ENCODE measurements at regions not wholly inside any gene's neighbourhood (a gene's known extent, or its start where the extent isn't known, plus 50 kb on each side); places are given as distances from the start of the nearest gene placed in this dataset.

DNA sequence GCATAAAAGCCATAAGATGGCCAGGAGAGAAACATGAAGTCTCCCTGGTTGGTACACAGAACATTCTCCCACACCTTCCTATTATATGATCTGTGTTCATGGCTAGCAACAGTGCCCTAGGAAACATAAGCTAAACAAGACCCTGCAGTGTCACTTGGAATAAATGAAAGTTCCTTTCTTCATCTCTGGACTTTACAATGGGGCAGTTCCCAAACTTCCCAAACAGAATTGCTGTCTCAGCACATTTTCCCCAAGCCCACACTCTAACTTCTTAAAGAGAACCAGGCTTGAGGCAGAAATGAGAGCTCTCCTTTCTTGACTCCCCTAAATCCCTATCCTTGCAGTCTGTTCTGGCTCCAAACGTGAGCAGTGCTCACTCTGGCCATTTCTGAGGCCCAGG is 173.2 kb upstream of the CREB1 start:
- Histone ChIP-seq H3K9me2 (replicated peaks; ENCODE audit: insufficient read depth) (no peaks in the 10 kb centered on the region), H3K27ac (no peak overlapping the region), H3K36me3 (replicated peaks; ENCODE audit: insufficient read depth, low read depth) (no peaks in the 10 kb centered on the region), H3K27me3 (no peaks in the 10 kb centered on the region), H2AFZ (no peak overlapping the region), H3K4me3 (no peak overlapping the region), H3K4me1 (ENCODE audit: insufficient read depth) (no peaks in the 10 kb centered on the region), H3K9me3 (ENCODE audit: low read depth) (no peaks in the 10 kb centered on the region), H4K20me1 (ENCODE audit: insufficient read depth, poor library complexity, severe bottlenecking) (no peaks in the 10 kb centered on the region), H3K4me2 (no peak overlapping the region), H3K79me2 (no peaks in the 10 kb centered on the region)
- TF ChIP-seq EZH2 (IDR thresholded peaks at IDR 0.05; ENCODE audit: borderline replicate concordance) (no peak), EZH2phosphoT487 (IDR thresholded peaks at IDR 0.05; ENCODE audit: low read depth, severe bottlenecking, unreplicated experiment) (no peak)
- TF ChIP-seq, protein P1, sequence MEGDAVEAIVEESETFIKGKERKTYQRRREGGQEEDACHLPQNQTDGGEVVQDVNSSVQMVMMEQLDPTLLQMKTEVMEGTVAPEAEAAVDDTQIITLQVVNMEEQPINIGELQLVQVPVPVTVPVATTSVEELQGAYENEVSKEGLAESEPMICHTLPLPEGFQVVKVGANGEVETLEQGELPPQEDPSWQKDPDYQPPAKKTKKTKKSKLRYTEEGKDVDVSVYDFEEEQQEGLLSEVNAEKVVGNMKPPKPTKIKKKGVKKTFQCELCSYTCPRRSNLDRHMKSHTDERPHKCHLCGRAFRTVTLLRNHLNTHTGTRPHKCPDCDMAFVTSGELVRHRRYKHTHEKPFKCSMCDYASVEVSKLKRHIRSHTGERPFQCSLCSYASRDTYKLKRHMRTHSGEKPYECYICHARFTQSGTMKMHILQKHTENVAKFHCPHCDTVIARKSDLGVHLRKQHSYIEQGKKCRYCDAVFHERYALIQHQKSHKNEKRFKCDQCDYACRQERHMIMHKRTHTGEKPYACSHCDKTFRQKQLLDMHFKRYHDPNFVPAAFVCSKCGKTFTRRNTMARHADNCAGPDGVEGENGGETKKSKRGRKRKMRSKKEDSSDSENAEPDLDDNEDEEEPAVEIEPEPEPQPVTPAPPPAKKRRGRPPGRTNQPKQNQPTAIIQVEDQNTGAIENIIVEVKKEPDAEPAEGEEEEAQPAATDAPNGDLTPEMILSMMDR (IDR thresholded peaks at IDR 0.05; ENCODE audit: poor library complexity) = no peak
- WGBS (ENCODE audit: low lambda C conversion rate, missing lambda C conversion rate) = 74% methylated on average over 1 of the region's 1 CpG
- no peak for DNase-seq (ENCODE audit: low spot score)

DNA sequence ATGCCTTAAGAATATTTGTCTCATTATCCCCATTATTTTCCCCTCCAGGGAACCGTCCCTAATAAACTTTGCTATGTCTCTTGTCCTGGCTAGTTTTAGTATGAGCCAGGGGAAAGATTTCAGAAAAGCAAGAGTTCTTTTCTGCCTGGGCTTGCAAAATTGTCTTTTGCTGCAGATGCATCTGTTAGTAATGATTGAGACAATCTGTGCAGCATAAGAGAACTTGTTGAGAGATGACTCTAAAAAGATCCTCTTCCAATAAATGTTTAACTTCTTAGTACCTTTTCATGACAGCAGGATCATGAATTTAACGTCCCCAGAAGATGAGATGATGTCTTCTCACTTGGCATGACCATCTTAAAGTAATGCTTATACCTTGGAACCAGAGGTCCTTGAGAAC is 172.5 kb upstream of the CREB1 start:
- no peak for DNase-seq (ENCODE audit: low spot score)
- Histone ChIP-seq H3K9me3 (ENCODE audit: low read depth) (no peaks in the 10 kb centered on the region), H3K36me3 (replicated peaks; ENCODE audit: insufficient read depth, low read depth) (no peaks in the 10 kb centered on the region), H3K4me2 (no peak overlapping the region), H3K27me3 (no peaks in the 10 kb centered on the region), H3K4me1 (ENCODE audit: insufficient read depth) (no peaks in the 10 kb centered on the region), H2AFZ (no peak overlapping the region), H3K79me2 (no peaks in the 10 kb centered on the region), H4K20me1 (ENCODE audit: insufficient read depth, poor library complexity, severe bottlenecking) (no peaks in the 10 kb centered on the region), H3K27ac (no peak overlapping the region), H3K9me2 (replicated peaks; ENCODE audit: insufficient read depth) (no peaks in the 10 kb centered on the region), H3K4me3 (no peak overlapping the region)
- WGBS (ENCODE audit: low lambda C conversion rate, missing lambda C conversion rate) = 77% methylated on average over 2 of the region's 2 CpGs
- no peak for TF ChIP-seq EZH2phosphoT487 (IDR thresholded peaks at IDR 0.05; ENCODE audit: low read depth, severe bottlenecking, unreplicated experiment)
- TF ChIP-seq EZH2 (IDR thresholded peaks at IDR 0.05; ENCODE audit: borderline replicate concordance) = no peak
- TF ChIP-seq, protein P1 (IDR thresholded peaks at IDR 0.05; ENCODE audit: poor library complexity) = no peak

DNA sequence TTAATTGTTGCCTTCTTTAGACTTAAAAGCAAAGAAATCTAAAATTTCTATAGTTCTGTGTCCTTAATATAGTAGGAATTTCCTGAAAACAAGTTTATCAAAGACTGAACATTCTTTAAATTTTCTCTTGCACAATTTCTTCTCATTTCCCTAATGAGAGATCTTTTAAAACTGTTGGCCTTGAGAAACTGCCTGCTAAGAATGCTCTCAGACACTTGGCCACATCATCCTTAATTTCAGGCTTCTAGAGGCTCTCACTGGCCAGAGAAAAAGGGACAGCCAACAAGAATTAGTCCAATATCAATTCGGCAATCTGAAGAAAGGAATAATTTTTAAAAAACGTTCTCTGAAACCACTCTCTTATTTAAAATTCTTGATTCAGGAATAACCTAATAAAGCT is 167.0 kb upstream of the CREB1 start:
- Histone ChIP-seq H3K4me1 (ENCODE audit: insufficient read depth) (no peaks in the 10 kb centered on the region), H3K9me2 (replicated peaks; ENCODE audit: insufficient read depth) (no peaks in the 10 kb centered on the region), H3K9me3 (ENCODE audit: low read depth) (no peaks in the 10 kb centered on the region), H4K20me1 (ENCODE audit: insufficient read depth, poor library complexity, severe bottlenecking) (no peaks in the 10 kb centered on the region), H2AFZ (no peak overlapping the region), H3K27ac (no peak overlapping the region), H3K79me2 (no peaks in the 10 kb centered on the region), H3K36me3 (replicated peaks; ENCODE audit: insufficient read depth, low read depth) (no peaks in the 10 kb centered on the region), H3K27me3 (no peaks in the 10 kb centered on the region), H3K4me3 (no peak overlapping the region), H3K4me2 (no peak overlapping the region)
- DNase-seq (ENCODE audit: low spot score) = no peak
- no peak for TF ChIP-seq EZH2phosphoT487 (IDR thresholded peaks at IDR 0.05; ENCODE audit: low read depth, severe bottlenecking, unreplicated experiment)
- TF ChIP-seq, protein P1 (IDR thresholded peaks at IDR 0.05; ENCODE audit: poor library complexity) = no peak
- no peak for TF ChIP-seq EZH2 (IDR thresholded peaks at IDR 0.05; ENCODE audit: borderline replicate concordance)
- 80% methylated on average over 2 of the region's 2 CpGs for WGBS (ENCODE audit: low lambda C conversion rate, missing lambda C conversion rate)

DNA sequence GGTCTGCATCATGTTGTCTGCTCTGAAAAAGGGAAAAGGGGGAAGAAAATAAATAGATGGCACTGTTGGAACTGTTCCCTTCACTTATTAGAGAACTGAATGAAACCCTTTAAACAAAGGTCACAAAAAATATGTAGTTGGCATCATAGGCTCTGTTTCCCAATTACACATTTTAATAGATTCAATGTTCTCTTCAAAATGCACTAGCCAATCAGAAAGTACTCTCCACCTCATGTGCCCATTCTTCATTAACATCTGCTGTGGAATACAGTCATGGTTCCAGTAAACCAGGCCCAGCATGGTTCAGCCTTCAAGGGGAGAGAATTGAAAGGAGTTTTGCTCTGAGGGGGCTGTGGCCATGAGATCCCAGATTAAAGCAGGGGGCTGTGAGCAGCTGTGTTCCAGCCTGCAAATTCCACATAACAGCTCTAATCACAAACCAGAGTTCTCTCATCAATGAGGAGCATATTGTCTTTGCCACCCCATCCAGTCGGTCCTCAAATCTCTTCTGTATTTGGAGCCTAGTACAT is 165.9 kb upstream of the CREB1 start:
- Histone ChIP-seq H3K36me3 (replicated peaks; ENCODE audit: insufficient read depth, low read depth) (no peaks in the 10 kb centered on the region), H3K9me3 (ENCODE audit: low read depth) (no peaks in the 10 kb centered on the region), H3K27ac (no peak overlapping the region), H3K4me1 (ENCODE audit: insufficient read depth) (no peaks in the 10 kb centered on the region), H3K4me2 (no peak overlapping the region), H3K27me3 (no peaks in the 10 kb centered on the region), H2AFZ (no peak overlapping the region), H3K4me3 (no peak overlapping the region), H3K9me2 (replicated peaks; ENCODE audit: insufficient read depth) (no peaks in the 10 kb centered on the region), H4K20me1 (ENCODE audit: insufficient read depth, poor library complexity, severe bottlenecking) (no peaks in the 10 kb centered on the region), H3K79me2 (no peaks in the 10 kb centered on the region)
- TF ChIP-seq EZH2 (IDR thresholded peaks at IDR 0.05; ENCODE audit: borderline replicate concordance) = no peak
- 87% methylated on average over 1 of the region's 1 CpG for WGBS (ENCODE audit: low lambda C conversion rate, missing lambda C conversion rate)
- DNase-seq (ENCODE audit: low spot score) = no peak
